ENCODE measurements at regions not wholly inside any gene's neighbourhood (a gene's known extent, or its start where the extent isn't known, plus 50 kb on each side); places are given as distances from the start of the nearest gene placed in this dataset.
"Not testable (repeated sequence)": the region's sequence is repeated elsewhere in the genome, so short reads cannot be mapped to it uniquely, and the experiment has no call there.

- DNase-seq = no peak
These were observed 134.4 kb downstream of the S1PR1 start for GRCh38 chr1:101371259-101371658.

GRCh38 chr1:101373570-101373969 is 136.8 kb downstream of the S1PR1 start:
- DNase-seq = no peak

- DNase-seq = not testable (repeated sequence)
These were observed 138.6 kb downstream of the S1PR1 start for GRCh38 chr1:101375448-101375847.

GRCh38 chr1:101376121-101377083 is 139.6 kb downstream of the S1PR1 start:
- DNase-seq = no peak

- no peak for DNase-seq
These were observed 140.4 kb downstream of the S1PR1 start for GRCh38 chr1:101377084-101377835.

- DNase-seq = no peak
These were observed 142.2 kb downstream of the S1PR1 start for GRCh38 chr1:101379037-101379436.

GRCh38 chr1:101379950-101380349 is 143.1 kb downstream of the S1PR1 start:
- no peak for DNase-seq

- no peak for DNase-seq
These were observed 145.3 kb downstream of the S1PR1 start for GRCh38 chr1:101382135-101382534.

GRCh38 chr1:101388904-101389546 is 152.2 kb downstream of the S1PR1 start:
- DNase-seq = peak; percentile 12

GRCh38 chr1:101389547-101389929 is 152.7 kb downstream of the S1PR1 start:
- no peak for DNase-seq

GRCh38 chr1:101392552-101392951 is 155.7 kb downstream of the S1PR1 start:
- DNase-seq = no peak

- no peak for DNase-seq
These were observed 157.2 kb downstream of the S1PR1 start for GRCh38 chr1:101394041-101394440.

GRCh38 chr1:101399222-101399621 is 162.4 kb downstream of the S1PR1 start:
- DNase-seq = no peak

GRCh38 chr1:101406271-101406670 is 169.5 kb downstream of the S1PR1 start:
- DNase-seq = no peak

GRCh38 chr1:101406681-101407080 is 169.9 kb downstream of the S1PR1 start:
- DNase-seq = no peak

- DNase-seq = no peak
These were observed 170.8 kb downstream of the S1PR1 start for GRCh38 chr1:101407505-101408211.

- DNase-seq = no peak
These were observed 171.6 kb downstream of the S1PR1 start for GRCh38 chr1:101408212-101409042.

GRCh38 chr1:101409102-101409501 is 172.3 kb downstream of the S1PR1 start:
- DNase-seq = no peak

- DNase-seq = no peak
These were observed 173.4 kb downstream of the S1PR1 start for GRCh38 chr1:101410048-101410878.

- DNase-seq = no peak
These were observed 183.6 kb downstream of the S1PR1 start for GRCh38 chr1:101420406-101420805.

GRCh38 chr1:101428083-101428482 is 191.3 kb downstream of the S1PR1 start:
- not testable (repeated sequence) for DNase-seq

All from stimulated activated CD4-positive, alpha-beta T cell treated with anti-CD3 and anti-CD28 coated beads, Interleukin-1b, Interleukin-23, amount 100 ng/mL, for 48 hours (primary cell).